SU-DHL-6 (cell line): ENCODE measurements at regions not wholly inside any gene's neighbourhood (a gene's known extent, or its start where the extent isn't known, plus 50 kb on each side); places are given as distances from the start of the nearest gene placed in this dataset.

ENCODE experiments used
- H2AFZ ChIP-seq: fragments of 200-600 bp; sonication (generic); 2 replicates; pipeline ENCODE4 v1.6.1; 2014; ENCODE audit warnings: low read depth, mild to moderate bottlenecking, moderate library complexity, mixed read lengths, antibody characterized with exemption, low read length; ENCODE audit not compliant: severe bottlenecking
- H3F3A ChIP-seq: fragments of 200-600 bp; shearing (Covaris generic); 2 replicates; pipeline ENCODE4 v1.6.0; 2016; ENCODE audit warnings: antibody characterized with exemption, mild to moderate bottlenecking; ENCODE audit not compliant: insufficient read depth
- H3K27ac ChIP-seq: fragments of 200-600 bp; sonication (generic); 2 replicates; pipeline ENCODE4 v1.5.1; 2016; ENCODE audit warnings: low read depth, mild to moderate bottlenecking, low read length, moderate library complexity, mixed read lengths
- H3K27me3 ChIP-seq: fragments of 200-600 bp; sonication (generic), shearing (Covaris generic); 2 replicates; pipeline ENCODE4 v1.6.0; 2014; ENCODE audit warnings: mild to moderate bottlenecking, low read length
- H3K36me3 ChIP-seq: fragments of 200-600 bp; sonication (generic); 2 replicates; pipeline ENCODE4 v1.6.1; 2014; ENCODE audit warnings: mild to moderate bottlenecking, low read length, mixed read lengths
- H3K4me2 ChIP-seq: fragments of 300-600, 200-600 bp; shearing (Covaris generic), sonication (generic); 2 replicates; pipeline ENCODE4 v1.6.0; 2014; ENCODE audit warnings: low read length, low read depth, mild to moderate bottlenecking; ENCODE audit not compliant: poor library complexity, severe bottlenecking
- H3K4me3 ChIP-seq: fragments of 200-600 bp; sonication (generic); 2 replicates; pipeline ENCODE4 v1.5.1; 2014; ENCODE audit warnings: antibody characterized with exemption, low read length, mild to moderate bottlenecking, mixed read lengths; ENCODE audit not compliant: insufficient read depth, poor library complexity, severe bottlenecking
- H3K79me2 ChIP-seq: fragments of 200-600 bp; sonication (generic); 2 replicates; pipeline ENCODE4 v1.6.1; 2014; ENCODE audit warnings: mild to moderate bottlenecking, low read length, moderate library complexity; ENCODE audit not compliant: insufficient read depth
- H3K9ac ChIP-seq: fragments of 200-600 bp; sonication (generic); 2 replicates; pipeline ENCODE4 v1.7.0; 2014; ENCODE audit warnings: mild to moderate bottlenecking, low read length
- H3K9me2 ChIP-seq: fragments of 200-600 bp; sonication (generic); replicated peaks from 2 replicates; pipeline ENCODE4 v1.6.1; 2014; ENCODE audit warnings: low read length; ENCODE audit not compliant: insufficient read depth
- H3K9me3 ChIP-seq: fragments of 200-600 bp; sonication (generic); 2 replicates; pipeline ENCODE4 v1.6.1; 2014; ENCODE audit warnings: low read length, mixed read lengths; ENCODE audit not compliant: insufficient read depth
- H4K20me1 ChIP-seq: fragments of 200-600 bp; sonication (generic); 2 replicates; pipeline ENCODE4 v1.6.1; 2014; ENCODE audit warnings: low read depth, mild to moderate bottlenecking, antibody characterized with exemption, low read length, moderate library complexity, mixed read lengths
- EZH2phosphoT487 ChIP-seq: fragments of 200-600 bp; sonication (generic), shearing (Covaris generic); conservative IDR thresholded peaks from 2 replicates; pipeline ENCODE4 v1.6.1; 2018; ENCODE audit warnings: mild to moderate bottlenecking, antibody characterized with exemption, low read length, moderate library complexity, mixed read lengths
- TF ChIP-seq, protein P1 (sequence below): fragments of 200-600 bp; sonication (generic); IDR thresholded peaks from one replicate; pipeline ENCODE4 v1.5.1; 2017; ENCODE audit warnings: antibody characterized with exemption, mild to moderate bottlenecking, low read length, moderate library complexity; ENCODE audit not compliant: insufficient read depth, poor library complexity, severe bottlenecking

DNA sequence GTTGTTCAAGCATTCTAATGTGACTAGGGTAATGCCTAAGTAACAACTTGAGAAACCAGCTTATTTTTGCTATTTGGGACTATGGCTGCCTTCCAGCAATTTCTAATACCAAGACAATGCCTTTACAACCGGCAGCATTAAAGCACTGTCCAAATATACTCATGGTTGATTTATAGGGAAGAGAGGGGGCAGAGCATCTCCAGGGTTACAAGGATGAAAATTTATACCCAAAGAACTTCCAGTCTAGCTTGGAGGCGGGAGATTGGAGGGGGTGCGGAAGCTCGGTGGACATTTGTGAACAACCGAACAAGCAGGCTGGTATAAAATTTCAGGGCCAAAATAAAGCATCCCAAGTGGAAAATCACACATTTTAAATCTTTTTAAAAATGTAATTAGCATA lies 79.4 kb upstream of the FOXN2 start:
- no peaks in the 10 kb centered on the region for H3K36me3 ChIP-seq
- H4K20me1 ChIP-seq, result no peaks in the 10 kb centered on the region
- TF ChIP-seq, protein P1, sequence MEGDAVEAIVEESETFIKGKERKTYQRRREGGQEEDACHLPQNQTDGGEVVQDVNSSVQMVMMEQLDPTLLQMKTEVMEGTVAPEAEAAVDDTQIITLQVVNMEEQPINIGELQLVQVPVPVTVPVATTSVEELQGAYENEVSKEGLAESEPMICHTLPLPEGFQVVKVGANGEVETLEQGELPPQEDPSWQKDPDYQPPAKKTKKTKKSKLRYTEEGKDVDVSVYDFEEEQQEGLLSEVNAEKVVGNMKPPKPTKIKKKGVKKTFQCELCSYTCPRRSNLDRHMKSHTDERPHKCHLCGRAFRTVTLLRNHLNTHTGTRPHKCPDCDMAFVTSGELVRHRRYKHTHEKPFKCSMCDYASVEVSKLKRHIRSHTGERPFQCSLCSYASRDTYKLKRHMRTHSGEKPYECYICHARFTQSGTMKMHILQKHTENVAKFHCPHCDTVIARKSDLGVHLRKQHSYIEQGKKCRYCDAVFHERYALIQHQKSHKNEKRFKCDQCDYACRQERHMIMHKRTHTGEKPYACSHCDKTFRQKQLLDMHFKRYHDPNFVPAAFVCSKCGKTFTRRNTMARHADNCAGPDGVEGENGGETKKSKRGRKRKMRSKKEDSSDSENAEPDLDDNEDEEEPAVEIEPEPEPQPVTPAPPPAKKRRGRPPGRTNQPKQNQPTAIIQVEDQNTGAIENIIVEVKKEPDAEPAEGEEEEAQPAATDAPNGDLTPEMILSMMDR, result no peak
- no peak for TF ChIP-seq EZH2phosphoT487
- no peak overlapping the region for H3K4me2 ChIP-seq
- no peak overlapping the region for H3K9ac ChIP-seq
- H3K27me3 ChIP-seq, result no peaks in the 10 kb centered on the region
- no peaks in the 10 kb centered on the region for H3K79me2 ChIP-seq
- no peaks in the 10 kb centered on the region for H3F3A ChIP-seq
- H3K27ac ChIP-seq, result no peak overlapping the region
- H3K4me3 ChIP-seq, result no peak overlapping the region
- H2AFZ ChIP-seq, result no peak overlapping the region
- H3K9me3 ChIP-seq, result no peaks in the 10 kb centered on the region
- H3K9me2 ChIP-seq, result no peaks in the 10 kb centered on the region

DNA sequence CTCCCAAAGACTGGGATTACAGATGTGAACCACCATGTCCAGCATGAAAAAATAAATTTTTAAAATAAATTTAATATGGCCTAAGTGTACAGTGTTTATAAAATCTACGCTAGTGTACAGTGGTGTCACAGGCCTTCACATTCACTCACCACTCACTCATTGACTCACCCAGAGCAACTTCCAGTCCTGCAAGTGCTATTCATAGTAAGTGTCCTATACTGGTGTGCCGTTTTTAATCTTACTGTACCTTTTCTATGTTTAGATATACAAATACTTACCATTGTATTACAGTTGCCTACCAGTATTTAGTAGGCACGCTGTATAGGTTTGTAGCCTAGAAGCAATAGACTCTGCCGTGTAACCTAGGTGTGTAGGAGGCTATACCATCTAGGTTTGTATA lies 76.1 kb upstream of the FOXN2 start:
- no peaks in the 10 kb centered on the region for H3K27me3 ChIP-seq
- no peaks in the 10 kb centered on the region for H4K20me1 ChIP-seq
- no peak overlapping the region for H3K4me2 ChIP-seq
- no peak overlapping the region for H3K9ac ChIP-seq
- H3K36me3 ChIP-seq, result no peaks in the 10 kb centered on the region
- H3K9me3 ChIP-seq, result no peaks in the 10 kb centered on the region
- H3K9me2 ChIP-seq, result no peaks in the 10 kb centered on the region
- no peak overlapping the region for H3K27ac ChIP-seq
- no peak overlapping the region for H3K4me3 ChIP-seq
- TF ChIP-seq, protein P1, result no peak
- no peak for TF ChIP-seq EZH2phosphoT487
- no peaks in the 10 kb centered on the region for H3F3A ChIP-seq
- no peaks in the 10 kb centered on the region for H3K79me2 ChIP-seq
- H2AFZ ChIP-seq, result no peak overlapping the region

DNA sequence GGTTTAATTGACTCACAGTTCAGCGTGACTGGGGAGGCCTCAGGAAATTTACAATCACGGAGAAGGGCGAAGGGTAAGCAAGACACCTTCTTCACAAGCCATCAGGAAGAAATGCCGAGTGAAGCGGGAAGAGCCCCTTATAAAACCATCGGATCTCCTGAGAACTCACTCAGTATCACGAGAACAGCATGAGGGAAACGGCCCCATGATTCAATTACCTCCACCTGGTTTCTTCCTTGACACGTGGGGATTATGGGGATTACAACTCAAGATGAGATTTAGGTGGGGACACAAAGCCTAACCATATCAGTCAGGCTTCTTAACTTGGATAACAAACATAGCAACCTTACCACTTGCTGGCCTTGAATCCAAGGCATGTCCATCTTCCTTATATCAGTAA lies 73.6 kb upstream of the FOXN2 start:
- TF ChIP-seq, protein P1, result no peak
- TF ChIP-seq EZH2phosphoT487, result no peak
- H3K9ac ChIP-seq, result no peak overlapping the region
- no peaks in the 10 kb centered on the region for H3K9me2 ChIP-seq
- H2AFZ ChIP-seq, result no peak overlapping the region
- H3K27ac ChIP-seq, result no peak overlapping the region
- no peak overlapping the region for H3K4me2 ChIP-seq
- H3K27me3 ChIP-seq, result no peaks in the 10 kb centered on the region
- no peaks in the 10 kb centered on the region for H3K9me3 ChIP-seq
- H3K79me2 ChIP-seq, result no peaks in the 10 kb centered on the region
- no peaks in the 10 kb centered on the region for H4K20me1 ChIP-seq
- H3K36me3 ChIP-seq, result no peaks in the 10 kb centered on the region
- no peak overlapping the region for H3K4me3 ChIP-seq
- no peaks in the 10 kb centered on the region for H3F3A ChIP-seq

DNA sequence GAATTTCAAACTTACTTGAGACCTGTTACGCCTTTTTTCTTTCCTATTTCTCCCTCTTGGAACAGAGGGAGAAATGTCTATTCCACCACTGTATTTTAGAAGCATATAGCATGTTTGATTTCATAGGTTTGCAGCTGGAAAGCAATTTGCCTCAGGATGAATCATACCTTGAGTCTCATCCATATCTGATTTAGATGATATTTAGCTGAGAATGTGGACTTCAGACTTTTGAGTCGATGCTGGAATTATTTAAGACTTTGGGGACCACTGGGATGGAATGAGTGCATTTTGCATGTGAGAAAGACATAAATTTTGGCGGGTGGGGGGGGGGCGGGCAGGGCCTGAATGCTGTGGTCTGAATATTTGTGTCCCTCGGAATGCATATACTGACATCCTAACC lies 67.3 kb upstream of the FOXN2 start:
- H3K27me3 ChIP-seq, result no peaks in the 10 kb centered on the region
- no peak overlapping the region for H2AFZ ChIP-seq
- TF ChIP-seq EZH2phosphoT487, result no peak
- TF ChIP-seq, protein P1, result no peak
- no peaks in the 10 kb centered on the region for H3K9me2 ChIP-seq
- no peaks in the 10 kb centered on the region for H3K36me3 ChIP-seq
- no peak overlapping the region for H3K4me3 ChIP-seq
- H3K79me2 ChIP-seq, result no peaks in the 10 kb centered on the region
- H3F3A ChIP-seq, result no peaks in the 10 kb centered on the region
- H3K27ac ChIP-seq, result no peak overlapping the region
- no peak overlapping the region for H3K9ac ChIP-seq
- H3K4me2 ChIP-seq, result no peak overlapping the region
- H3K9me3 ChIP-seq, result no peaks in the 10 kb centered on the region
- no peaks in the 10 kb centered on the region for H4K20me1 ChIP-seq
